Neural cell (in vitro differentiated cells): ENCODE measurements at regions not wholly inside any gene's neighbourhood (a gene's known extent, or its start where the extent isn't known, plus 50 kb on each side); places are given as distances from the start of the nearest gene placed in this dataset.

Source experiments
- EP300 ChIP-seq: fragments of 450-650 bp; conservative IDR thresholded peaks from 2 replicates; pipeline ENCODE4 v1.6.1; 2014; ENCODE audit warnings: antibody characterized with exemption, mild to moderate bottlenecking, moderate library complexity; ENCODE audit not compliant: poor library complexity, severe bottlenecking
- EZH2 ChIP-seq: fragments of 200-600, 300-800 bp; shearing (Covaris generic), sonication (generic); IDR thresholded peaks from 2 replicates; pipeline ENCODE4 v1.6.1; 2014; ENCODE audit warnings: antibody characterized with exemption, low read length, borderline replicate concordance, mild to moderate bottlenecking; ENCODE audit not compliant: insufficient read depth, poor library complexity, severe bottlenecking
- POLR2AphosphoS5 ChIP-seq: IDR thresholded peaks from 2 replicates; pipeline ENCODE4 v1.6.1; 2012
- RAD21 ChIP-seq: fragments of 450-650 bp; conservative IDR thresholded peaks from 2 replicates; pipeline ENCODE4 v1.6.1; 2014; ENCODE audit warnings: antibody characterized with exemption, mild to moderate bottlenecking, moderate library complexity
- REST ChIP-seq: IDR thresholded peaks from 2 replicates; pipeline ENCODE4 v1.6.1; 2012; ENCODE audit warnings: borderline replicate concordance
- SMC3 ChIP-seq: fragments of 450-650 bp; conservative IDR thresholded peaks from 2 replicates; pipeline ENCODE4 v1.6.1; 2014; ENCODE audit warnings: antibody characterized with exemption, mild to moderate bottlenecking, moderate library complexity; ENCODE audit not compliant: poor library complexity
- TAF1 ChIP-seq: IDR thresholded peaks from 2 replicates; pipeline ENCODE4 v1.6.1; 2012; ENCODE audit warnings: low read depth
- TF ChIP-seq, protein P1 (sequence below): fragments of 450-650 bp; IDR thresholded peaks from 2 replicates; pipeline ENCODE4 v1.5.1; 2014; ENCODE audit warnings: antibody characterized with exemption, mild to moderate bottlenecking, moderate library complexity; ENCODE audit not compliant: poor library complexity, severe bottlenecking

- TF ChIP-seq EP300 (no peak), TAF1 (no peak), POLR2AphosphoS5 (no peak), RAD21 (no peak), EZH2 (no peak), REST (no peak), SMC3 (no peak)
- TF ChIP-seq, protein P1, sequence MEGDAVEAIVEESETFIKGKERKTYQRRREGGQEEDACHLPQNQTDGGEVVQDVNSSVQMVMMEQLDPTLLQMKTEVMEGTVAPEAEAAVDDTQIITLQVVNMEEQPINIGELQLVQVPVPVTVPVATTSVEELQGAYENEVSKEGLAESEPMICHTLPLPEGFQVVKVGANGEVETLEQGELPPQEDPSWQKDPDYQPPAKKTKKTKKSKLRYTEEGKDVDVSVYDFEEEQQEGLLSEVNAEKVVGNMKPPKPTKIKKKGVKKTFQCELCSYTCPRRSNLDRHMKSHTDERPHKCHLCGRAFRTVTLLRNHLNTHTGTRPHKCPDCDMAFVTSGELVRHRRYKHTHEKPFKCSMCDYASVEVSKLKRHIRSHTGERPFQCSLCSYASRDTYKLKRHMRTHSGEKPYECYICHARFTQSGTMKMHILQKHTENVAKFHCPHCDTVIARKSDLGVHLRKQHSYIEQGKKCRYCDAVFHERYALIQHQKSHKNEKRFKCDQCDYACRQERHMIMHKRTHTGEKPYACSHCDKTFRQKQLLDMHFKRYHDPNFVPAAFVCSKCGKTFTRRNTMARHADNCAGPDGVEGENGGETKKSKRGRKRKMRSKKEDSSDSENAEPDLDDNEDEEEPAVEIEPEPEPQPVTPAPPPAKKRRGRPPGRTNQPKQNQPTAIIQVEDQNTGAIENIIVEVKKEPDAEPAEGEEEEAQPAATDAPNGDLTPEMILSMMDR = no peak
These were observed 167.0 kb upstream of the MTPN start for GRCh38 chr7:136144182-136144581.
